PC-9 (cell line): ENCODE measurements at regions not wholly inside any gene's neighbourhood (a gene's known extent, or its start where the extent isn't known, plus 50 kb on each side); places are given as distances from the start of the nearest gene placed in this dataset.

ENCODE experiments used
- BruUV-seq: library from RNA; stranded (reverse); fragments of 400-500 nt; replicated peaks from 2 replicates; lab custom pipeline; 2021; lab: Mats Ljungman, UMichigan
- CTCF ChIA-PET: fragments of 300-600 bp; sonication (Branson Sonifier 250); formaldehyde crosslinking; loops from one replicate; lab custom pipeline; 2022; ENCODE audit warnings: antibody characterized with exemption; lab: Charles Lee
- POLR2A ChIA-PET: fragments of 300-600 bp; sonication (Branson Sonifier 250); formaldehyde crosslinking; loops from one replicate; lab custom pipeline; 2022; ENCODE audit warnings: antibody characterized with exemption; ENCODE audit not compliant: unreplicated experiment; lab: Charles Lee
- DNase-seq, 2 experiments: peaks; one replicate each; pipeline versions ENCODE4 v3.0.0 to v3.0.0-alpha.2; 2015 to 2022; ENCODE audit warnings: mixed read lengths in 1 of 2
- H2AFZ ChIP-seq: fragments of 200-600 bp; sonication (generic); 2 replicates; pipeline ENCODE4 v1.8.1; 2017; ENCODE audit warnings: antibody characterized with exemption
- H3F3A ChIP-seq: fragments of 200-600 bp; sonication (generic); 2 replicates; pipeline ENCODE4 v1.8.1; 2017; ENCODE audit warnings: antibody characterized with exemption, mild to moderate bottlenecking, low read depth; ENCODE audit not compliant: insufficient read depth
- H3K27ac ChIP-seq: fragments of 200-600 bp; sonication (generic); 2 replicates; pipeline ENCODE4 v1.6.1; 2016; ENCODE audit warnings: mixed run types
- H3K27me3 ChIP-seq: fragments of 200-600 bp; sonication (generic); 2 replicates; pipeline ENCODE4 v1.6.1; 2016; ENCODE audit warnings: low read depth, mixed run types; ENCODE audit not compliant: insufficient read depth
- H3K36me3 ChIP-seq: fragments of 200-600 bp; sonication (generic); 2 replicates; pipeline ENCODE4 v1.6.1; 2016; ENCODE audit warnings: low read depth, mixed run types
- H3K4me1 ChIP-seq: fragments of 200-600 bp; sonication (generic); replicated peaks from 2 replicates; pipeline ENCODE4 v1.6.1; 2016; ENCODE audit warnings: mixed run types; ENCODE audit not compliant: insufficient read depth
- H3K4me2 ChIP-seq: fragments of 200-600 bp; sonication (generic); 2 replicates; pipeline ENCODE4 v1.6.1; 2017; ENCODE audit warnings: mixed run types
- H3K4me3 ChIP-seq: fragments of 200-600 bp; sonication (generic); 2 replicates; pipeline ENCODE4 v1.6.1; 2016; ENCODE audit warnings: mixed run types
- H3K79me2 ChIP-seq: fragments of 200-600 bp; sonication (generic); 2 replicates; pipeline ENCODE4 v1.6.1; 2017; ENCODE audit warnings: low read depth, mixed run types
- H3K9me2 ChIP-seq: fragments of 200-600 bp; sonication (generic); 2 replicates; pipeline ENCODE4 v1.8.1; 2017; ENCODE audit warnings: mild to moderate bottlenecking; ENCODE audit not compliant: insufficient read depth
- H3K9me3 ChIP-seq: fragments of 200-600 bp; sonication (generic); 2 replicates; pipeline ENCODE4 v1.8.1; 2016; ENCODE audit warnings: low read depth; ENCODE audit not compliant: insufficient read depth
- H4K20me1 ChIP-seq: fragments of 200-600 bp; sonication (generic); 2 replicates; pipeline ENCODE4 v1.8.1; 2017; ENCODE audit not compliant: insufficient read depth
- EZH2 ChIP-seq: fragments of 200-600 bp; sonication (generic); IDR thresholded peaks from 2 replicates; pipeline ENCODE4 v1.8.0; 2017; ENCODE audit warnings: antibody characterized with exemption, low read depth
- intact Hi-C: fragments of 100-400 bp; cut with micrococcal nuclease; formaldehyde crosslinking; loops from one replicate; pipeline ENCODE4 v1.10.0; 2022; ENCODE audit not compliant: unreplicated experiment
- TF ChIP-seq, protein P1 (sequence below): fragments of 200-600 bp; sonication (generic); conservative IDR thresholded peaks from 2 replicates; pipeline ENCODE4 v1.6.1; 2017; ENCODE audit warnings: mixed run types, antibody characterized with exemption, mild to moderate bottlenecking, moderate library complexity

DNA sequence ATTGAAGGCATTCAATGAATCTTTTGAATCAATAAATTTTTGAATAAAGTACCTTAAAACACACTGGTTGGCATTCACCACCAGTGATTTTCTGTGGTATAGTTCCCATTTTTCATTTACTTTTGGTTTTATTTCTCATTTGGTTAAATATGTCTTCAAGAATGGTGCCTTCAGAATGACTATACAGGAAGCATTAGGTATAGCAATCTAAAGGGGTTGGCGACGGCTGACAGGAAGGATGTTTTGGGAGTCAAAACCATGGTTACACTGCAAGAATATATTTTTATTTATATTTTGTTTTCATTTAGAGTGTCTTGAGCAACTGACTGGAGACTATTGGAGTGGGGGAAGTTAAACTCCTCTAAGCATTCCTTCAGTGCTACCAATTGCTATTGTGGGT is 235.7 kb downstream of the HTR1A start:
- no TSS peak for BruUV-seq
- H4K20me1 ChIP-seq, result no peaks in the 10 kb centered on the region
- no peak overlapping the region for H3K4me3 ChIP-seq
- no peak overlapping the region for H3K27ac ChIP-seq
- no peaks in the 10 kb centered on the region for H3K9me3 ChIP-seq
- H3K9me2 ChIP-seq, result no peaks in the 10 kb centered on the region; the same call in 1 of the 2 replicates
- H3K79me2 ChIP-seq, result no peaks in the 10 kb centered on the region
- POLR2A ChIA-PET, result no interaction called here
- H3K4me1 ChIP-seq, result no peaks in the 10 kb centered on the region
- CTCF ChIA-PET, result no interaction called here
- intact Hi-C loops, result no loop called here
- no peak for TF ChIP-seq EZH2
- TF ChIP-seq, protein P1, sequence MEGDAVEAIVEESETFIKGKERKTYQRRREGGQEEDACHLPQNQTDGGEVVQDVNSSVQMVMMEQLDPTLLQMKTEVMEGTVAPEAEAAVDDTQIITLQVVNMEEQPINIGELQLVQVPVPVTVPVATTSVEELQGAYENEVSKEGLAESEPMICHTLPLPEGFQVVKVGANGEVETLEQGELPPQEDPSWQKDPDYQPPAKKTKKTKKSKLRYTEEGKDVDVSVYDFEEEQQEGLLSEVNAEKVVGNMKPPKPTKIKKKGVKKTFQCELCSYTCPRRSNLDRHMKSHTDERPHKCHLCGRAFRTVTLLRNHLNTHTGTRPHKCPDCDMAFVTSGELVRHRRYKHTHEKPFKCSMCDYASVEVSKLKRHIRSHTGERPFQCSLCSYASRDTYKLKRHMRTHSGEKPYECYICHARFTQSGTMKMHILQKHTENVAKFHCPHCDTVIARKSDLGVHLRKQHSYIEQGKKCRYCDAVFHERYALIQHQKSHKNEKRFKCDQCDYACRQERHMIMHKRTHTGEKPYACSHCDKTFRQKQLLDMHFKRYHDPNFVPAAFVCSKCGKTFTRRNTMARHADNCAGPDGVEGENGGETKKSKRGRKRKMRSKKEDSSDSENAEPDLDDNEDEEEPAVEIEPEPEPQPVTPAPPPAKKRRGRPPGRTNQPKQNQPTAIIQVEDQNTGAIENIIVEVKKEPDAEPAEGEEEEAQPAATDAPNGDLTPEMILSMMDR, result no peak
- H3K36me3 ChIP-seq, result no peaks in the 10 kb centered on the region
- DNase-seq, result no peak
- H3K27me3 ChIP-seq, result no peaks in the 10 kb centered on the region
- H3F3A ChIP-seq, result no peaks in the 10 kb centered on the region
- no peak overlapping the region for H3K4me2 ChIP-seq
- no peak overlapping the region for H2AFZ ChIP-seq

DNA sequence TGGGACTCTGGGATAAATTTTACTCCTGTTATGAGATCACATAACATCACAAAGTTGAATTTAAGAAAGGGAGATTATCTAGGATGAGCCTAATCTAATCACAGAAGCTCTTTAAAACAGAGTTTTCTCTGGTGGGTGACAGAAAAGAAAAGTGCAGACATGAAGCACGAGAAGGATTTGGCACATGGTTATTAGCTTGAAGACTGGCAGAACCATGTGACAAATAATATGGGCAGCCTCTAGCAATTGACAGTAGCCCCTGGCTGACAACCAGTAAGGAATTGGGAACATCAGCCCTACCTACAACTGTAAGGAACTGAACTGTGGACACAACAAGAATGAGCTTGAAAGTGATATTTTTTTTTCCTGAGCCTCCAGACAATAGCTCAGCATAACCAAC is 243.1 kb downstream of the HTR1A start:
- CTCF ChIA-PET, result no interaction called here
- no peaks in the 10 kb centered on the region for H3F3A ChIP-seq
- no peaks in the 10 kb centered on the region for H3K4me1 ChIP-seq
- H3K4me3 ChIP-seq, result no peak overlapping the region
- intact Hi-C loops, result no loop called here
- POLR2A ChIA-PET, result interaction anchor here (0.6 kb wide), 1 partner anchor 483 kb away, joined by 3 read pairs; no protein-coding TSS in a partner anchor
- no peaks in the 10 kb centered on the region for H3K79me2 ChIP-seq
- no peak overlapping the region for H3K4me2 ChIP-seq
- no peak overlapping the region for H2AFZ ChIP-seq
- H4K20me1 ChIP-seq, result no peaks in the 10 kb centered on the region
- no peak for DNase-seq
- TF ChIP-seq, protein P1, result no peak
- TF ChIP-seq EZH2, result no peak
- H3K27ac ChIP-seq, result no peak overlapping the region
- H3K36me3 ChIP-seq, result no peaks in the 10 kb centered on the region
- no peaks in the 10 kb centered on the region for H3K27me3 ChIP-seq
- no peaks in the 10 kb centered on the region for H3K9me2 ChIP-seq
- H3K9me3 ChIP-seq, result no peaks in the 10 kb centered on the region
- BruUV-seq, result no TSS peak

DNA sequence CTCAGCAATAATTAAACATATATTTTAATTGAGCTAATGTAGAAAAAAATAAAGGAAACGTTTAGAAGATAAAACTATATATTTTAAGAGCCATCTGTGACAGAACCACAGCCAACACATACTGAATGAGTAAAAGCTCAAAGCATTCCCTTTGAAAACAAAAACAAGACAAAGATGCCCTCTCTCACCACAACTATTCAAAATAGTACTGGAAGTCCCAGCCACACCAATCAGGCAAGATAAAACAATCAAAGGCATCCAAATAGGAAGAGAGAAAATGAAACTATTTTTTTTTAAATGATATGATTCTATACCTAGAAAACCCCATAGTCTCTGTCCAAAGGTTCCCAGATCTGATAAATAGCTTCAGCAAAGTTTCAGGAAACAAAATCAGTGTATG is 262.0 kb downstream of the HTR1A start:
- no TSS peak for BruUV-seq
- Histone ChIP-seq H4K20me1 (no peaks in the 10 kb centered on the region), H3K9me3 (no peaks in the 10 kb centered on the region), H3K27ac (no peak overlapping the region), H3K79me2 (no peaks in the 10 kb centered on the region), H3K4me1 (no peaks in the 10 kb centered on the region), H3K4me2 (no peak overlapping the region), H3K27me3 (no peaks in the 10 kb centered on the region), H3K9me2 (no peaks in the 10 kb centered on the region), H3K36me3 (no peaks in the 10 kb centered on the region), H3K4me3 (no peak overlapping the region), H3F3A (no peaks in the 10 kb centered on the region), H2AFZ (no peak overlapping the region)
- DNase-seq, result no peak
- ChIA-PET CTCF (no interaction called here), POLR2A (no interaction called here)
- TF ChIP-seq, protein P1, result no peak
- TF ChIP-seq EZH2, result no peak
- intact Hi-C loops, result no loop called here
